ENCODE measurements at regions not wholly inside any gene's neighbourhood (a gene's known extent, or its start where the extent isn't known, plus 50 kb on each side); places are given as distances from the start of the nearest gene placed in this dataset.
A peak's percentile ranks its signal among the peaks of the same experiment; 100 is the strongest.

DNA sequence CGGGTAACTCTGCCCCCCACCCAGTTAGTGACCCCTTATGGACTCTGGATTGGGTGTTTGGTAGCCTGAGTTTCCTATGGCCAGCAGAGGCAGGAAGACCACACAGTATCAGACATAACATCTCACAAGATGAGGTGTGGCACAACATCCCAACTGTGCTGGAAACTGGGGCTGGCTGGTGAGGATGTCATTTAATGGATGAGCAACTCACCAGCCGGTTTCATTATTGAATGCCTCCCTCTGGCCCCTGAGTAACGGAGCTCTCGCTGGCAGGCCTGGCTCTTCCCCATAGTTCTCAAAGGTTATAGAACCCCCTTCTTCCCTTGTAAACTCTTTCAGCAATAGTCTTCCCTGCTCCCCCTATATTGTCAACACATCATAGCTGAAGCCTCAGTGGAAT lies 195.0 kb downstream of the BCL11A start:
- no peak overlapping the region for H3K9ac ChIP-seq (ENCODE audit: low read depth in 2 of 2, low read length in 2 of 2)
- no peaks in the 10 kb centered on the region for H3K27me3 ChIP-seq
- no peak overlapping the region for H3K4me3 ChIP-seq
- intact Hi-C loops (cut with DNase I) = no loop called here
- peak; percentile 9 for DNase-seq
- H3K36me3 ChIP-seq = no peaks in the 10 kb centered on the region
- no peaks in the 10 kb centered on the region for H3K9me3 ChIP-seq
- H3K27ac ChIP-seq = no peak overlapping the region
- TF ChIP-seq, protein P1, sequence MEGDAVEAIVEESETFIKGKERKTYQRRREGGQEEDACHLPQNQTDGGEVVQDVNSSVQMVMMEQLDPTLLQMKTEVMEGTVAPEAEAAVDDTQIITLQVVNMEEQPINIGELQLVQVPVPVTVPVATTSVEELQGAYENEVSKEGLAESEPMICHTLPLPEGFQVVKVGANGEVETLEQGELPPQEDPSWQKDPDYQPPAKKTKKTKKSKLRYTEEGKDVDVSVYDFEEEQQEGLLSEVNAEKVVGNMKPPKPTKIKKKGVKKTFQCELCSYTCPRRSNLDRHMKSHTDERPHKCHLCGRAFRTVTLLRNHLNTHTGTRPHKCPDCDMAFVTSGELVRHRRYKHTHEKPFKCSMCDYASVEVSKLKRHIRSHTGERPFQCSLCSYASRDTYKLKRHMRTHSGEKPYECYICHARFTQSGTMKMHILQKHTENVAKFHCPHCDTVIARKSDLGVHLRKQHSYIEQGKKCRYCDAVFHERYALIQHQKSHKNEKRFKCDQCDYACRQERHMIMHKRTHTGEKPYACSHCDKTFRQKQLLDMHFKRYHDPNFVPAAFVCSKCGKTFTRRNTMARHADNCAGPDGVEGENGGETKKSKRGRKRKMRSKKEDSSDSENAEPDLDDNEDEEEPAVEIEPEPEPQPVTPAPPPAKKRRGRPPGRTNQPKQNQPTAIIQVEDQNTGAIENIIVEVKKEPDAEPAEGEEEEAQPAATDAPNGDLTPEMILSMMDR (IDR thresholded peaks at IDR 0.05) = no peak
- H3K4me1 ChIP-seq = no peaks in the 10 kb centered on the region

GRCh38 chr2:60357996-60358395 lies 195.5 kb downstream of the BCL11A start:
- intact Hi-C loops (cut with DNase I) = no loop called here
- no peaks in the 10 kb centered on the region for H3K27me3 ChIP-seq
- H3K4me3 ChIP-seq = no peak overlapping the region
- TF ChIP-seq, protein P1 (IDR thresholded peaks at IDR 0.05) = no peak
- DNase-seq = peak; percentile 2
- H3K27ac ChIP-seq = no peak overlapping the region
- no peaks in the 10 kb centered on the region for H3K4me1 ChIP-seq
- no peaks in the 10 kb centered on the region for H3K9me3 ChIP-seq
- no peaks in the 10 kb centered on the region for H3K36me3 ChIP-seq
- no peak overlapping the region for H3K9ac ChIP-seq (ENCODE audit: low read depth in 2 of 2, low read length in 2 of 2)

DNA sequence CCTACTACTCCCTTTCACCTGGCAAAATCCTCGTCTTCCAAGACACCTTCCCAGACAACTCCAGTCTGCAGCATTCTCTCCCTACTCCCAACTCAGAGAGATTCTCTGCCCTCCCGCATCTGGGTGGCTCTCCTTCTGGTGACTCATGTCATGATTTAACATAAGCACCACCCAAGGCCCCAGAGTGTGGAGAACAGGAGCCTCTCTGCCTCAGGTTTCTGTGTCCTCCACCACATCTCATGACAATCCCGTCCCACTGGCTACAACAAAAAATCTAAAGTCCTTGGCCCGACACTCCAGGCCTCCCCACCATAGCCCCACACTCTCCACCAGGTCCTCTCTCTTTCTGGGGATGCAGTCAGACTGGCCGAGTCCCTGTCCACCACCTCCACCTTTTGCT lies 197.1 kb downstream of the BCL11A start:
- intact Hi-C loops (cut with DNase I) = no loop called here
- TF ChIP-seq, protein P1 (IDR thresholded peaks at IDR 0.05) = no peak
- H3K9me3 ChIP-seq = no peaks in the 10 kb centered on the region
- no peak for DNase-seq
- H3K27ac ChIP-seq = no peak overlapping the region
- H3K9ac ChIP-seq (ENCODE audit: low read depth in 2 of 2, low read length in 2 of 2) = no peak overlapping the region
- no peaks in the 10 kb centered on the region for H3K4me1 ChIP-seq
- H3K36me3 ChIP-seq = no peaks in the 10 kb centered on the region
- no peaks in the 10 kb centered on the region for H3K27me3 ChIP-seq
- H3K4me3 ChIP-seq = no peak overlapping the region

GRCh38 chr2:60355849-60356261 lies 197.6 kb downstream of the BCL11A start:
- no peaks in the 10 kb centered on the region for H3K27me3 ChIP-seq
- intact Hi-C loops (cut with DNase I) = no loop called here
- no peak overlapping the region for H3K4me3 ChIP-seq
- no peaks in the 10 kb centered on the region for H3K9me3 ChIP-seq
- TF ChIP-seq, protein P1 (IDR thresholded peaks at IDR 0.05) = no peak
- H3K4me1 ChIP-seq = no peaks in the 10 kb centered on the region
- DNase-seq = no peak
- H3K9ac ChIP-seq (ENCODE audit: low read depth in 2 of 2, low read length in 2 of 2) = no peak overlapping the region
- H3K36me3 ChIP-seq = no peaks in the 10 kb centered on the region
- no peak overlapping the region for H3K27ac ChIP-seq

- Histone ChIP-seq H3K9me3 (no peaks in the 10 kb centered on the region), H3K36me3 (no peaks in the 10 kb centered on the region), H3K4me1 (no peaks in the 10 kb centered on the region), H3K9ac (ENCODE audit: low read depth in 2 of 2, low read length in 2 of 2) (no peak overlapping the region), H3K4me3 (no peak overlapping the region), H3K27ac (no peak overlapping the region), H3K27me3 (no peaks in the 10 kb centered on the region)
- intact Hi-C loops (cut with DNase I) = no loop called here
- TF ChIP-seq, protein P1 (IDR thresholded peaks at IDR 0.05) = no peak
- DNase-seq = no peak
Measured at GRCh38 chr2:60354713-60355112, 198.7 kb downstream of the BCL11A start.

DNA sequence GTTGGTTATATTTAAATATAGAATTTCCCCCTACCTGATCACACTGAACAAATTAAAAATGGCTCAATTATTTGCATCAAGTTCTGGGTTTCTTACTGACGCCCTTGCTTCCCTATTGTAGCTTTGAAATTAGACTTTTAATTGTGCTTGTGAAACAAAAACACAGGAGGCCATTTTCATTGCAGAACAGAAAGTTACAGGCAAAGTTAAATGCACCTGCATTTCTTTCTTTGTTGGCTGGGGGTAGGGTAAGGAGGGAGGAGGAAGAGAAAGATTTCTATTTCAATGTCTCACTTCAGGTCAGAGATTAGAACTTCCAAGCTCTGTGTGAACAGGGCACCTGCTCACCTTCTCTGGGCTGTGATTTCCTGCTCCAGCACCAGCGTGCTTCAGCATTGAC lies 199.6 kb downstream of the BCL11A start:
- Histone ChIP-seq H3K27me3 (no peaks in the 10 kb centered on the region), H3K9me3 (no peaks in the 10 kb centered on the region), H3K4me3 (no peak overlapping the region), H3K9ac (ENCODE audit: low read depth in 2 of 2, low read length in 2 of 2) (no peak overlapping the region), H3K27ac (no peak overlapping the region), H3K4me1 (no peaks in the 10 kb centered on the region), H3K36me3 (no peaks in the 10 kb centered on the region)
- TF ChIP-seq, protein P1 (IDR thresholded peaks at IDR 0.05) = no peak
- intact Hi-C loops (cut with DNase I) = no loop called here
- DNase-seq = no peak
